CD14-positive monocyte (primary cell): ENCODE measurements at regions not wholly inside any gene's neighbourhood (a gene's known extent, or its start where the extent isn't known, plus 50 kb on each side); places are given as distances from the start of the nearest gene placed in this dataset.
A peak's percentile ranks its signal among the peaks of the same experiment; 100 is the strongest.

ENCODE experiments used
- DNase-seq, 3 donors: peaks; one replicate each; pipeline ENCODE4 v3.0.0-alpha.2; 2011 to 2022
- H2AFZ ChIP-seq: 2 replicates; pipeline ENCODE4 v1.6.0; 2012; ENCODE audit warnings: mild to moderate bottlenecking, low read depth, low read length, inconsistent platforms; ENCODE audit not compliant: insufficient read depth, poor library complexity, severe bottlenecking
- H3K27ac ChIP-seq, 2 donors: 1 replicate in 1 of 2; 2 replicates in 1 of 2; pipeline ENCODE4 v1.5.1; 2012 to 2013; ENCODE audit warnings: low read length in 2 of 2, control low read depth in 1 of 2, inconsistent platforms in 1 of 2, low read depth in 1 of 2, mild to moderate bottlenecking in 1 of 2
- H3K27me3 ChIP-seq, 2 donors: one replicate each; pipeline versions ENCODE4 v1.6.0 to v1.6.1; 2011 to 2013; ENCODE audit warnings: low read length in 2 of 2; ENCODE audit not compliant: control insufficient read depth in 2 of 2, insufficient read depth in 2 of 2
- H3K36me3 ChIP-seq, 2 donors: replicated peaks in 1 of 2; 1 replicate in 1 of 2; 2 replicates in 1 of 2; pipeline versions ENCODE4 v1.5.1 to v1.6.1; 2012 to 2013; ENCODE audit warnings: low read length in 2 of 2, control low read depth in 1 of 2, inconsistent platforms in 1 of 2, mild to moderate bottlenecking in 1 of 2; ENCODE audit not compliant: insufficient read depth in 2 of 2, control insufficient read depth in 1 of 2
- H3K4me1 ChIP-seq, 2 donors: 1 replicate in 1 of 2; 2 replicates in 1 of 2; pipeline versions ENCODE4 v1.5.1 to v1.6.1; 2012 to 2013; ENCODE audit warnings: low read length in 2 of 2, control low read depth in 1 of 2, inconsistent platforms in 1 of 2, mild to moderate bottlenecking in 1 of 2, moderate library complexity in 1 of 2; ENCODE audit not compliant: insufficient read depth in 2 of 2, control insufficient read depth in 1 of 2
- H3K4me2 ChIP-seq: replicated peaks from 2 replicates; pipeline ENCODE3; 2012; ENCODE audit warnings: low read length, moderate library complexity, mild to moderate bottlenecking; ENCODE audit not compliant: poor library complexity, severe bottlenecking; ENCODE audit errors: extremely low read depth
- H3K4me3 ChIP-seq, 3 experiments: fragments of 200-600 bp in 1 of 3; sonication (generic) in 1 of 3; replicated peaks in 1 of 3; 1 replicate in 2 of 3; 2 replicates in 1 of 3; pipeline ENCODE4 v1.5.1; 2011 to 2013; ENCODE audit warnings: low read length in 3 of 3, mild to moderate bottlenecking in 3 of 3, control low read depth in 2 of 3, low read depth in 2 of 3, inconsistent platforms in 1 of 3, moderate library complexity in 1 of 3
- H3K79me2 ChIP-seq: 2 replicates; pipeline ENCODE4 v1.6.0; 2012; ENCODE audit warnings: mild to moderate bottlenecking, control low read depth, inconsistent platforms, low read length, moderate library complexity; ENCODE audit not compliant: insufficient read depth
- H3K9ac ChIP-seq: 2 replicates; pipeline ENCODE4 v1.6.0; 2017; ENCODE audit warnings: low read length, mild to moderate bottlenecking; ENCODE audit not compliant: insufficient read depth, poor library complexity, severe bottlenecking
- H3K9me3 ChIP-seq, 2 donors: replicated peaks in 1 of 2; 1 replicate in 1 of 2; 2 replicates in 1 of 2; pipeline versions ENCODE4 v1.5.1 to v1.6.1; 2012 to 2013; ENCODE audit warnings: low read length in 2 of 2, control low read depth in 1 of 2; ENCODE audit not compliant: control insufficient read depth in 1 of 2, insufficient read depth in 1 of 2
- H4K20me1 ChIP-seq: 2 replicates; pipeline ENCODE4 v1.6.0; 2012; ENCODE audit warnings: mild to moderate bottlenecking, low read length, control low read depth, moderate library complexity; ENCODE audit not compliant: insufficient read depth
- H3K27ac Mint-ChIP-seq, 7 donors: one replicate each; pipeline ENCODE4 v1.8.0; 2020; ENCODE audit warnings: mild to moderate bottlenecking in 7 of 7, mixed read lengths in 7 of 7, moderate library complexity in 6 of 7, inconsistent platforms in 2 of 7
- H3K27me3 Mint-ChIP-seq, 3 donors: one replicate each; pipeline ENCODE4 v1.8.0; 2021 to 2022; ENCODE audit warnings: low read depth in 3 of 3, mild to moderate bottlenecking in 3 of 3, mixed read lengths in 3 of 3, moderate library complexity in 3 of 3, inconsistent platforms in 1 of 3
- H3K36me3 Mint-ChIP-seq, 2 donors: one replicate each; pipeline ENCODE4 v1.8.0; 2020; ENCODE audit warnings: mixed read lengths in 2 of 2, inconsistent platforms in 1 of 2, mild to moderate bottlenecking in 1 of 2
- H3K4me1 Mint-ChIP-seq: one replicate; pipeline ENCODE4 v1.8.0; 2020; ENCODE audit warnings: mild to moderate bottlenecking, mixed read lengths
- H3K4me3 Mint-ChIP-seq, 2 donors: one replicate each; pipeline ENCODE4 v1.8.0; 2020; ENCODE audit warnings: mild to moderate bottlenecking in 2 of 2, mixed read lengths in 2 of 2, moderate library complexity in 1 of 2
- H3K9me3 Mint-ChIP-seq, 7 donors: one replicate each; pipeline ENCODE4 v1.8.0; 2020 to 2022; ENCODE audit warnings: mixed read lengths in 7 of 7, mild to moderate bottlenecking in 6 of 7, moderate library complexity in 6 of 7, inconsistent platforms in 2 of 7
- WGBS: methylation state at CpG from one replicate; pipeline ENCODE4 v1.1.5; 2013; ENCODE audit warnings: missing lambda C conversion rate; ENCODE audit not compliant: insufficient coverage; 5-methylcytosine and 5-hydroxymethylcytosine counted together
- intact Hi-C, 2 donors: fragments of 100-400 bp; cut with micrococcal nuclease; formaldehyde crosslinking; loops; one replicate each; pipeline versions ENCODE4 v1.15.0 to v1.15.1; 2023
- TF ChIP-seq, protein P1 (sequence below): fragments of 200-600 bp; IDR thresholded peaks from one replicate; pipeline ENCODE4 v1.8.0; 2022; ENCODE audit warnings: antibody characterized with exemption, mild to moderate bottlenecking

DNA sequence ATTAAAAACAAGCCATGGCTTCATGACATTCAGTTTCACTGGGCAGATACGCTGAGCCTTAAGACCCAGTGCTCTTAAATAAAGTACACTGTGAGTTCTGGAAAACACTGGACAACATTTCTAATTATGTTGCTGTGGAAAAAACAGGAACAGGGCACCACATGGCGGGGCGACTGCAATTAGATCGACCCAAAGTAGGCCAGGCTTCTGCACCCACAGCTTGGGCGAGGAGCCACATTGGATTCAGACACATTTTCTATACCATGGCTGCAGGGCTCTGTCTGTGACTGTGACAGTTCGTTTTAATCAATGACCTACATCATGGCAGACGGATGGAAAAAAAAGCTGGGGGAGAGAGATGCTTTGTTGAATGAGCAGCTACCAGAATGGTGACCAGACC, 227.2 kb upstream of the HS6ST1 start:
- no peaks in the 10 kb centered on the region for H3K27me3 ChIP-seq
- Mint-ChIP-seq H3K27ac (peak overlapping the region in 1 of 7 donors; percentile 52), H3K27me3 (peaks cover 3 to 9% (median 6%) of the 10 kb centered on the region in 3 donors), H3K4me1 (peaks cover 2% of the 10 kb centered on the region), H3K9me3 (peaks cover 0 to 11% (median 0%) of the 10 kb centered on the region in 7 donors), H3K36me3 (no peaks in the 10 kb centered on the region), H3K4me3 (no peak overlapping the region)
- H3K79me2 ChIP-seq = no peaks in the 10 kb centered on the region
- no peak overlapping the region for H3K4me2 ChIP-seq
- H3K4me1 ChIP-seq = no peaks in the 10 kb centered on the region
- TF ChIP-seq, protein P1, sequence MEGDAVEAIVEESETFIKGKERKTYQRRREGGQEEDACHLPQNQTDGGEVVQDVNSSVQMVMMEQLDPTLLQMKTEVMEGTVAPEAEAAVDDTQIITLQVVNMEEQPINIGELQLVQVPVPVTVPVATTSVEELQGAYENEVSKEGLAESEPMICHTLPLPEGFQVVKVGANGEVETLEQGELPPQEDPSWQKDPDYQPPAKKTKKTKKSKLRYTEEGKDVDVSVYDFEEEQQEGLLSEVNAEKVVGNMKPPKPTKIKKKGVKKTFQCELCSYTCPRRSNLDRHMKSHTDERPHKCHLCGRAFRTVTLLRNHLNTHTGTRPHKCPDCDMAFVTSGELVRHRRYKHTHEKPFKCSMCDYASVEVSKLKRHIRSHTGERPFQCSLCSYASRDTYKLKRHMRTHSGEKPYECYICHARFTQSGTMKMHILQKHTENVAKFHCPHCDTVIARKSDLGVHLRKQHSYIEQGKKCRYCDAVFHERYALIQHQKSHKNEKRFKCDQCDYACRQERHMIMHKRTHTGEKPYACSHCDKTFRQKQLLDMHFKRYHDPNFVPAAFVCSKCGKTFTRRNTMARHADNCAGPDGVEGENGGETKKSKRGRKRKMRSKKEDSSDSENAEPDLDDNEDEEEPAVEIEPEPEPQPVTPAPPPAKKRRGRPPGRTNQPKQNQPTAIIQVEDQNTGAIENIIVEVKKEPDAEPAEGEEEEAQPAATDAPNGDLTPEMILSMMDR = no peak
- H2AFZ ChIP-seq = no peak overlapping the region
- no peak overlapping the region for H3K4me3 ChIP-seq
- DNase-seq = no peak
- H3K27ac ChIP-seq = no peak overlapping the region
- no peaks in the 10 kb centered on the region for H3K36me3 ChIP-seq
- intact Hi-C loops = no loop called here
- no peak overlapping the region for H3K9ac ChIP-seq
- H3K9me3 ChIP-seq = no peaks in the 10 kb centered on the region
- WGBS = 96% methylated on average over 5 of the region's 7 CpGs
- H4K20me1 ChIP-seq = no peaks in the 10 kb centered on the region

DNA sequence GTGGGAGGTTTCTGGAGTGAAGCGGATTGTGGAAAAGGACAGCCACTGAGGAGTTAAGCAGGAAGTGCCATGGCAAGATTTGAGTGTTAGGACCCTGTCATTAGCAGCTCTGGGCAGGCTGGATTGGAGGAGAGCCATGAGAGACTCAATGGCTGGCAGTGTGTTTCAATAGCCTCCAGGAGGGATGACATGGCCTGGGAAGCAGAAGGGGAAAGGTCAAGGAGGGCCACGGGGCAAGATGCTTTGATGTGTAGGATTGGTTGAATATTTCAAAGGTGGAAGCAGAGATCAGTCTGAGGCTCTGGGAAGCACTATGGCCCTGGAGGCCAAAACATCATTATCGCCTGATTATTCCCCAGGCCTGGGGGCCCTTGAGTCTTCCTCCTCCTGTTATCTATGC, 229.0 kb upstream of the HS6ST1 start:
- Histone ChIP-seq H3K27me3 (no peaks in the 10 kb centered on the region), H3K4me3 (no peak overlapping the region), H3K9me3 (no peaks in the 10 kb centered on the region), H4K20me1 (no peaks in the 10 kb centered on the region), H3K79me2 (no peaks in the 10 kb centered on the region), H3K4me2 (no peak overlapping the region), H3K27ac (no peak overlapping the region), H3K4me1 (no peaks in the 10 kb centered on the region), H2AFZ (no peak overlapping the region), H3K9ac (no peak overlapping the region), H3K36me3 (no peaks in the 10 kb centered on the region)
- H3K4me1 Mint-ChIP-seq = no peaks in the 10 kb centered on the region
- H3K27me3 Mint-ChIP-seq = peaks cover 2 to 6% (median 6%) of the 10 kb centered on the region in 3 donors
- DNase-seq = no peak
- TF ChIP-seq, protein P1 = no peak
- H3K9me3 Mint-ChIP-seq = peaks cover 0 to 11% (median 0%) of the 10 kb centered on the region in 7 donors
- intact Hi-C loops = no loop called here
- H3K36me3 Mint-ChIP-seq = no peaks in the 10 kb centered on the region
- no peak overlapping the region for H3K4me3 Mint-ChIP-seq
- whole genome bisulfite sequencing = 100% methylated on average over 2 of the region's 3 CpGs
- no peak overlapping the region for H3K27ac Mint-ChIP-seq
